IMR-90 (cell line): ENCODE measurements at regions not wholly inside any gene's neighbourhood (a gene's known extent, or its start where the extent isn't known, plus 50 kb on each side); places are given as distances from the start of the nearest gene placed in this dataset.

Source experiments
- ATAC-seq: fragments of 200-7000 bp; cut with Tn5 transposase; 2 replicates; pipeline ENCODE4 v1.9.1; 2020; ENCODE audit warnings: low read depth, mild to moderate bottlenecking, moderate library complexity
- BruUV-seq: library from RNA; stranded (reverse); fragments of 400-500 nt; replicated peaks from 2 replicates; lab custom pipeline; 2021; lab: Mats Ljungman, UMichigan
- CTCF ChIA-PET: fragments of 300-600 bp; formaldehyde crosslinking; extraction: SDS; loops from one replicate; lab custom pipeline; 2021; ENCODE audit warnings: antibody characterized with exemption; lab: Yijun Ruan, JAX
- POLR2A ChIA-PET: fragments of 300-600 bp; sonication (Branson Sonifier 250); formaldehyde crosslinking; loops from one replicate; lab custom pipeline; 2022; ENCODE audit warnings: antibody characterized with exemption; ENCODE audit not compliant: unreplicated experiment; lab: Charles Lee
- DNase-seq: peaks from one replicate; pipeline ENCODE4 v3.0.0; 2013
- H2AFZ ChIP-seq: replicated peaks from 2 replicates; pipeline ENCODE3; 2013; ENCODE audit warnings: low read length, mild to moderate bottlenecking; ENCODE audit not compliant: poor library complexity
- H2AK5ac ChIP-seq: 2 replicates; pipeline ENCODE4 v1.6.1; 2013; ENCODE audit warnings: low read depth, low read length, inconsistent platforms
- H2AK9ac ChIP-seq: replicated peaks from 2 replicates; pipeline ENCODE3; 2013; ENCODE audit warnings: mild to moderate bottlenecking, low read depth, low read length, moderate library complexity; ENCODE audit not compliant: poor library complexity
- H2BK120ac ChIP-seq: 2 replicates; pipeline ENCODE4 v1.6.1; 2013; ENCODE audit warnings: low read depth, low read length, inconsistent platforms
- H2BK15ac ChIP-seq: 3 replicates; pipeline ENCODE4 v1.6.1; 2013; ENCODE audit warnings: low read depth, low read length, inconsistent platforms
- H2BK20ac ChIP-seq: 2 replicates; pipeline ENCODE4 v1.6.1; 2013; ENCODE audit warnings: low read depth, mild to moderate bottlenecking, inconsistent platforms, low read length, moderate library complexity
- H2BK5ac ChIP-seq: 2 replicates; pipeline ENCODE4 v1.6.1; 2013; ENCODE audit warnings: mild to moderate bottlenecking, low read depth, low read length, inconsistent platforms; ENCODE audit not compliant: poor library complexity, severe bottlenecking
- H3K14ac ChIP-seq: replicated peaks from 2 replicates; pipeline ENCODE4 v1.6.1; 2013; ENCODE audit warnings: low read depth, low read length, inconsistent platforms
- H3K18ac ChIP-seq: 2 replicates; pipeline ENCODE4 v1.6.1; 2013; ENCODE audit warnings: low read depth, low read length, control low read depth
- H3K23ac ChIP-seq: 2 replicates; pipeline ENCODE4 v1.6.1; 2013; ENCODE audit warnings: low read depth, low read length, inconsistent platforms
- H3K27ac ChIP-seq: 2 replicates; pipeline ENCODE4 v1.5.1; 2013; ENCODE audit warnings: mild to moderate bottlenecking, control low read depth, low read length; ENCODE audit not compliant: insufficient read depth
- H3K27me3 ChIP-seq: 2 replicates; pipeline ENCODE4 v1.6.1; 2013; ENCODE audit warnings: low read length; ENCODE audit not compliant: control insufficient read depth, insufficient read depth
- H3K36me3 ChIP-seq: 2 replicates; pipeline ENCODE4 v1.6.1; 2013; ENCODE audit warnings: low read length, mixed read lengths; ENCODE audit not compliant: control insufficient read depth, insufficient read depth
- H3K4ac ChIP-seq: 2 replicates; pipeline ENCODE4 v1.6.1; 2013; ENCODE audit warnings: low read depth, low read length, inconsistent platforms
- H3K4me1 ChIP-seq: 2 replicates; pipeline ENCODE4 v1.6.1; 2013; ENCODE audit warnings: low read length, mixed read lengths; ENCODE audit not compliant: control insufficient read depth, insufficient read depth
- H3K4me2 ChIP-seq: 2 replicates; pipeline ENCODE4 v1.6.1; 2013; ENCODE audit warnings: low read depth, mild to moderate bottlenecking, control low read depth, low read length, moderate library complexity
- H3K4me3 ChIP-seq: 2 replicates; pipeline ENCODE4 v1.5.1; 2013; ENCODE audit warnings: low read depth, mild to moderate bottlenecking, control low read depth, low read length, moderate library complexity; ENCODE audit not compliant: insufficient read depth
- H3K56ac ChIP-seq: 2 replicates; pipeline ENCODE4 v1.6.1; 2013; ENCODE audit warnings: low read length, inconsistent platforms; ENCODE audit not compliant: insufficient read depth; ENCODE audit errors: extremely low read depth
- H3K79me1 ChIP-seq, 2 experiments: 2 replicates each; pipeline ENCODE4 v1.6.1; 2013; ENCODE audit warnings: low read length in 2 of 2, inconsistent platforms in 1 of 2, low read depth in 1 of 2
- H3K9ac ChIP-seq: 2 replicates; pipeline ENCODE4 v1.6.1; 2013; ENCODE audit warnings: low read depth, low read length, control low read depth
- H3K9me1 ChIP-seq: 2 replicates; pipeline ENCODE4 v1.6.1; 2013; ENCODE audit warnings: low read length, inconsistent platforms; ENCODE audit not compliant: insufficient read depth
- H3K9me3 ChIP-seq: 2 replicates; pipeline ENCODE4 v1.6.1; 2013; ENCODE audit warnings: low read length; ENCODE audit not compliant: control insufficient read depth, insufficient read depth
- H4K20me1 ChIP-seq: 2 replicates; pipeline ENCODE4 v1.6.1; 2013; ENCODE audit warnings: low read length, inconsistent platforms; ENCODE audit not compliant: insufficient read depth
- H4K5ac ChIP-seq: 2 replicates; pipeline ENCODE4 v1.6.1; 2013; ENCODE audit warnings: mild to moderate bottlenecking, low read depth, low read length, control low read depth
- H4K8ac ChIP-seq, 2 experiments: 2 replicates each; pipeline ENCODE4 v1.6.1; 2013; ENCODE audit warnings: low read depth in 2 of 2, low read length in 2 of 2, control low read depth in 1 of 2, inconsistent platforms in 1 of 2
- H4K91ac ChIP-seq: 2 replicates; pipeline ENCODE4 v1.6.1; 2013; ENCODE audit warnings: low read depth, low read length, inconsistent platforms; ENCODE audit not compliant: insufficient read depth
- CEBPB ChIP-seq: IDR thresholded peaks from 2 replicates; pipeline ENCODE4 v1.6.1; 2012; ENCODE audit warnings: low read depth, low read length, improper control_type of control experiment
- CHD1 ChIP-seq: IDR thresholded peaks from 2 replicates; pipeline ENCODE4 v1.6.1; 2012; ENCODE audit warnings: low read depth, low read length, improper control_type of control experiment
- FOS ChIP-seq: fragments of 150-350 bp; IDR thresholded peaks from 2 replicates; pipeline ENCODE4 v1.6.1; 2016; ENCODE audit warnings: low read depth, low read length
- MAFK ChIP-seq: IDR thresholded peaks from 2 replicates; pipeline ENCODE4 v1.6.1; 2012; ENCODE audit warnings: low read depth, low read length, improper control_type of control experiment
- MXI1 ChIP-seq: IDR thresholded peaks from 2 replicates; pipeline ENCODE4 v1.6.1; 2012; ENCODE audit warnings: low read depth, mild to moderate bottlenecking, low read length, moderate library complexity, borderline replicate concordance
- RAD21 ChIP-seq: IDR thresholded peaks from 2 replicates; pipeline ENCODE4 v1.6.1; 2012; ENCODE audit warnings: low read length, improper control_type of control experiment
- RCOR1 ChIP-seq: IDR thresholded peaks from 2 replicates; pipeline ENCODE4 v1.6.1; 2012; ENCODE audit warnings: mild to moderate bottlenecking, low read length, improper control_type of control experiment; ENCODE audit not compliant: insufficient replicate concordance
- WGBS, 2 experiments: methylation state at CpG; one replicate each; pipeline versions ENCODE4 v1.1.5 to v1.1.7; 2013; ENCODE audit warnings: missing lambda C conversion rate in 2 of 2; ENCODE audit not compliant: insufficient read length in 1 of 2; ENCODE audit errors: extremely low coverage in 2 of 2; 5-methylcytosine and 5-hydroxymethylcytosine counted together
- dilution Hi-C: fragments of 300-500 bp; cut with HindIII; formaldehyde crosslinking; loops from one replicate; pipeline ENCODE4 v1.14.3; 2018; ENCODE audit warnings: low sequenced_read_pairs; ENCODE audit not compliant: unreplicated experiment
- in situ Hi-C: fragments of 300-500 bp; cut with MboI; formaldehyde crosslinking; loops from 3 replicates; pipeline ENCODE4 v1.14.3; 2019; ENCODE audit warnings: low sequenced_read_pairs, inconsistent platforms, mixed read lengths
- intact Hi-C: fragments of 100-400 bp; cut with micrococcal nuclease; formaldehyde crosslinking; loops from 2 replicates; pipeline ENCODE4 v1.10.0; 2022

DNA sequence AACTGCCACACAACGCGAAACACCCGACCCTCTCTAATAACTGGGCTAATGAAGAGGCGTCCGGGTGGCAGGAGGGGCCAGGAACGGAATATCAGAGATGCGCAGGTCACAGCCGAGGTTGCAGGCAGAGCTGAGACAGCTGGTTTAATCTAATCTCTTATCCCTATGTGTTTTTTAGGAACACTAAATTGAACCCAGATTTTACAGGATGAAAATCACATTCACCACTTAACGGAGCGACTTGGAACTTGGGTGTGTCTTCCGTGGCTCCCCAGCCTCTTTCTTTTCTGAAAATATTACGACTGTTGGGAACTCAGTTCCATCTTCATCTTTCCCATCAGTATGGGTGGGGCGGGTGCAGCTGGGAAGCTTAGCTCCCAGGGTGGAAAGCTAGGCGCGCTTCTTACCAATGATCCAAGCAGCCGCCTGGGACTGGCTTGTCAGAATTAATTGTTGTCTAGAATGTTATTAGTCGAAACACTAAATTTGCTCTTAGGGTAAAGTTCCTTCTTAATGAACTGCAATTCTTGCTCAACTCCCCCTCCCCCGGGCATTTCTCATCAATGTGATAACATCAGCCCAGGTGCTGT lies 92.5 kb downstream of the IRX2 start:
- Histone ChIP-seq H3K9ac (no peak overlapping the region), H3K79me1 (no peaks in the 10 kb centered on the region), H4K8ac (no peak overlapping the region), H3K36me3 (no peaks in the 10 kb centered on the region), H2AK9ac (no peak overlapping the region), H3K56ac (no peak overlapping the region), H3K4me3 (no peak overlapping the region), H3K4me2 (no peak overlapping the region), H4K5ac (no peak overlapping the region), H2BK15ac (no peak overlapping the region), H3K4ac (no peak overlapping the region), H2BK120ac (no peak overlapping the region), H3K14ac (no peak overlapping the region), H3K9me1 (no peaks in the 10 kb centered on the region), H2AK5ac (no peak overlapping the region), H2BK20ac (no peak overlapping the region), H3K27me3 (no peaks in the 10 kb centered on the region), H3K23ac (no peak overlapping the region), H4K91ac (no peak overlapping the region), H3K4me1 (no peaks in the 10 kb centered on the region), H3K27ac (no peak overlapping the region), H2AFZ (no peak overlapping the region), H3K9me3 (peaks cover 24% of the 10 kb centered on the region), H3K18ac (no peak overlapping the region), H2BK5ac (no peak overlapping the region), H4K20me1 (no peaks in the 10 kb centered on the region)
- in situ Hi-C loops = no loop called here
- WGBS, 2 experiments = 30% methylated on average over 2 of the region's 18 CpGs; no CpG with 5 or more reads in 1 of the 2 experiments
- dilution Hi-C loops = no loop called here
- CTCF ChIA-PET = no interaction called here
- BruUV-seq = no TSS peak
- TF ChIP-seq MAFK = no peak
- no peak for TF ChIP-seq CHD1
- TF ChIP-seq MXI1 = no peak
- no peak for TF ChIP-seq RAD21
- TF ChIP-seq RCOR1 = no peak
- no peak for TF ChIP-seq FOS
- TF ChIP-seq CEBPB = no peak
- POLR2A ChIA-PET = no interaction called here
- ATAC-seq = no peak
- intact Hi-C loops = no loop called here
- no peak for DNase-seq
